ENCODE measurements at regions not wholly inside any gene's neighbourhood (a gene's known extent, or its start where the extent isn't known, plus 50 kb on each side); places are given as distances from the start of the nearest gene placed in this dataset.

DNA sequence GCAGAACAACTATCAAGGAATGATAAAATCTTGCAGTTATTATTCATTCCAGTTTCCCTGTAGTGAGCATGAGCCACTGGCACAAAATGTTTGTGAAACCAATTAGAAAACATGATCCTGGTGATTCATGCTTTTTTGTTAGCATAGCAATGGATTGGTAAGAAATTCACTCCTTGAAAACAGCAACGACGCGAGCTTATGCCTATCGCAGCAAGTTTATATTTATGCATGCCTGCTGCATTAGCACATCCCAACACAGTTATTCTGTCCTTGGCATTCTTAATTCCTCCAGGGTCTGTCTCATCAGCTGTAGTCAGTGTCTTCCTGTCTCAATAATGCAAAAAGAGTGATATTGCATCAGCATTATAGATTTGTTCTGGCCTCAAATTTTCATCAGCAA is 975.9 kb downstream of the STIM2 start:
- DNase-seq (ENCODE audit: extremely low read depth, insufficient read length): no peak
- Histone ChIP-seq H3K27me3 (replicated peaks; ENCODE audit: control insufficient read depth, insufficient read depth, low read length) (no peaks in the 10 kb centered on the region), H3K36me3 (ENCODE audit: control insufficient read depth, insufficient read depth, low read length) (no peaks in the 10 kb centered on the region), H3K4me3 (replicated peaks; ENCODE audit: low read depth, low read length) (no peak overlapping the region)
- TF ChIP-seq, protein P1, sequence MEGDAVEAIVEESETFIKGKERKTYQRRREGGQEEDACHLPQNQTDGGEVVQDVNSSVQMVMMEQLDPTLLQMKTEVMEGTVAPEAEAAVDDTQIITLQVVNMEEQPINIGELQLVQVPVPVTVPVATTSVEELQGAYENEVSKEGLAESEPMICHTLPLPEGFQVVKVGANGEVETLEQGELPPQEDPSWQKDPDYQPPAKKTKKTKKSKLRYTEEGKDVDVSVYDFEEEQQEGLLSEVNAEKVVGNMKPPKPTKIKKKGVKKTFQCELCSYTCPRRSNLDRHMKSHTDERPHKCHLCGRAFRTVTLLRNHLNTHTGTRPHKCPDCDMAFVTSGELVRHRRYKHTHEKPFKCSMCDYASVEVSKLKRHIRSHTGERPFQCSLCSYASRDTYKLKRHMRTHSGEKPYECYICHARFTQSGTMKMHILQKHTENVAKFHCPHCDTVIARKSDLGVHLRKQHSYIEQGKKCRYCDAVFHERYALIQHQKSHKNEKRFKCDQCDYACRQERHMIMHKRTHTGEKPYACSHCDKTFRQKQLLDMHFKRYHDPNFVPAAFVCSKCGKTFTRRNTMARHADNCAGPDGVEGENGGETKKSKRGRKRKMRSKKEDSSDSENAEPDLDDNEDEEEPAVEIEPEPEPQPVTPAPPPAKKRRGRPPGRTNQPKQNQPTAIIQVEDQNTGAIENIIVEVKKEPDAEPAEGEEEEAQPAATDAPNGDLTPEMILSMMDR (IDR thresholded peaks at IDR 0.05; ENCODE audit: insufficient read depth, low read length, poor library complexity, severe bottlenecking): no peak

DNA sequence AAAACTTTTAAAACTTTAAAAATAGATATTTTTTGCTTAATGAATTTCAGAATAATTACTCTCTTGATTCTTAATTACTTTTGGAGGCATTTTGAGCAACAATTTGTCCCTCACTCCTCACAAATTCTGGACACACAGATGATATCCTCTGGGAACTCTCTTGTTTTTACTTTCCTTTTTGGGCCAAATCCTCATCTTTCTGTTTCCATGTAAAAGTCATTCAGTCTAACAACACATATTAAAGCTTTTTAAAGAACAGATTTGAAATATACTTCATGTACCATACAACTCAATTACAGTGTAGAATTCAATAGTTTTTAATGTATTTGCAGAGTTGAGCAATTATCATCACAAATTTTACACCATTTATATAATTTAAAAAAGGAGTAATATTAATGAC is 983.1 kb downstream of the STIM2 start:
- no peaks in the 10 kb centered on the region for H3K27me3 ChIP-seq (replicated peaks; ENCODE audit: control insufficient read depth, insufficient read depth, low read length)
- H3K4me3 ChIP-seq (replicated peaks; ENCODE audit: low read depth, low read length): no peak overlapping the region
- TF ChIP-seq, protein P1 (IDR thresholded peaks at IDR 0.05; ENCODE audit: insufficient read depth, low read length, poor library complexity, severe bottlenecking): no peak

DNA sequence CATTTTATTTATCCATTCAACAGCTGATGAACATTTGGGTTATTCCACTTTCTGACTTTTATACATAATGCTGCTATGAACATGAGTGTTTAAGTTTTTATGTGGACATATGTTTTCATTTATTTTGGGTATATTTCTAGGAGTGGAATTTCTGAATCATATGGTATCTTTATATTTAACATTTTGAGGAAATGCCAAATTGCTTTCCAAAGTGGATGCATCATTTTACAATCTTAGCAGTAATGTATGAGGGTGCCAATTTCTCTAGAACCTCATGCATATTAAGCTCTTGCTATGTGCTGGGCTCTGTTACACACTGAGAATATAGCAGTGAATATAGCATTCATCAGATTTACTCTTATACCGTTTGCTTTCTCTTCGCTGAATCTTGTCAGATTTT is 983.7 kb downstream of the STIM2 start:
- TF ChIP-seq, protein P1 (IDR thresholded peaks at IDR 0.05; ENCODE audit: insufficient read depth, low read length, poor library complexity, severe bottlenecking): no peak
- DNase-seq (ENCODE audit: extremely low read depth, insufficient read length): no peak
- Histone ChIP-seq H3K4me3 (replicated peaks; ENCODE audit: low read depth, low read length) (no peak overlapping the region), H3K36me3 (ENCODE audit: control insufficient read depth, insufficient read depth, low read length) (no peaks in the 10 kb centered on the region), H3K27me3 (replicated peaks; ENCODE audit: control insufficient read depth, insufficient read depth, low read length) (no peaks in the 10 kb centered on the region)

More for the DNA sequence above, 983.1 kb downstream of the STIM2 start:
- DNase-seq (ENCODE audit: extremely low read depth, insufficient read length): no peak
- H3K36me3 ChIP-seq (ENCODE audit: control insufficient read depth, insufficient read depth, low read length): no peaks in the 10 kb centered on the region

DNA sequence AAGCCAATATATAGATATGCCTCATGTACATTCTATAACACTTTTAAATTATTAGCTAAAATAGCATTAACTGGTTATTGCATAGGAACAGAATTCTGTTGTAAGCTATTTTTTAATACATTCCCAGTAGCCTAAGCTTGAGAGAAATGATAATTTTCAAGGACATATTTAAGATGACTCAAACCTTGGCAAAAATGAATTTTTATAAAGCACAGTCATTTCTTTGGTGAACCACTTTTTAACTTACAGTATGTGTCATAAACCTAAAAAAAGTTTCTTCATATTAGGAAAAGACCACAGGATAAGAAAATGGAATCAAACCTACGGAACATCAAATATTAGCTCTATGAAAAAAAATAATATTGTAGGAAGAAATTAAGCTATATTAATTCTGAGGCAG is 986.3 kb downstream of the STIM2 start:
- TF ChIP-seq, protein P1 (IDR thresholded peaks at IDR 0.05; ENCODE audit: insufficient read depth, low read length, poor library complexity, severe bottlenecking): no peak
- DNase-seq (ENCODE audit: extremely low read depth, insufficient read length): no peak

DNA sequence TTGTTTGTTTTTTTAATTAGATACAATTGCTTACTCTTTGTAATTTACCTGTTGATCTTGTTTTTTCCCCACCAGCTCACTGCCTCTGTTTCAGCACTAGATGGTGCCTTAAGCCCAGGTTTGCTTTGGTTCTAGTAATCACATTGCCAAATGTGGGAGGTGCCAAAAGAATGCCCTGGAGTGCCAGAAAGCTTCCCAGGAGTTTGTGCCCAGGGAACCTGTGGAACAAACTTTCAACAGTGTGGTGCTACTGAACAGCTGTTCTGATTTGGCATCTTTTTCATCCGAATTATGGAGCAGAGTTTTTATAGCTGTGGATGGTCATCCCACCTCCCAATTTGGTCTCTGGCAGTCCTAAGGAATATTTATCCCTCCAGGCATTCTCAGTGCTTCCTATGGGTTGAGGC is 1000.7 kb downstream of the STIM2 start:
- no peak for DNase-seq (ENCODE audit: extremely low read depth, insufficient read length)
- TF ChIP-seq, protein P1 (IDR thresholded peaks at IDR 0.05; ENCODE audit: insufficient read depth, low read length, poor library complexity, severe bottlenecking): peak; percentile 11
- Histone ChIP-seq H3K4me3 (replicated peaks; ENCODE audit: low read depth, low read length) (no peak overlapping the region), H3K27me3 (replicated peaks; ENCODE audit: control insufficient read depth, insufficient read depth, low read length) (no peaks in the 10 kb centered on the region), H3K36me3 (ENCODE audit: control insufficient read depth, insufficient read depth, low read length) (no peaks in the 10 kb centered on the region)

More for the DNA sequence above, 986.3 kb downstream of the STIM2 start:
- Histone ChIP-seq H3K4me3 (replicated peaks; ENCODE audit: low read depth, low read length) (no peak overlapping the region), H3K27me3 (replicated peaks; ENCODE audit: control insufficient read depth, insufficient read depth, low read length) (no peaks in the 10 kb centered on the region), H3K36me3 (ENCODE audit: control insufficient read depth, insufficient read depth, low read length) (no peaks in the 10 kb centered on the region)

DNA sequence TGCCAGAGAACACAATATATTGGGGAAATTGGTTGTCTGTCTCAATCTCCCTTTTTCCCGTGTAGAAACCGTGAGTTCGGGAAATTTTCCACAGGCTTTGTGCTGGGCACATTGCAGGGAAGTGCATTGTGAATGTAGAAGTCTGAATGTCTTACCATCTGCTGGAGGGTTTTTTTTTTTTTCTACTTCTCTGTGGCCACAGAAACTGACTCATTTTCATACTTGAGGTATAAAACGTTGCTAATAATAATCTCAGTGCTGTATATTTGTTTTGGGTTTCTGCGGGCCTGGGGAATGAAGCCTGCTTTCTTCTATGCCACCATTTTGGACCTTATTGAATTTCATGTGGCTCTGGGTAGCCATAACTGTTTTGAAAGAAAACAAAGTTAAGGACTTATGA is 1001.2 kb downstream of the STIM2 start:
- Histone ChIP-seq H3K27me3 (replicated peaks; ENCODE audit: control insufficient read depth, insufficient read depth, low read length) (no peaks in the 10 kb centered on the region), H3K4me3 (replicated peaks; ENCODE audit: low read depth, low read length) (no peak overlapping the region), H3K36me3 (ENCODE audit: control insufficient read depth, insufficient read depth, low read length) (no peaks in the 10 kb centered on the region)
- no peak for DNase-seq (ENCODE audit: extremely low read depth, insufficient read length)
- TF ChIP-seq, protein P1 (IDR thresholded peaks at IDR 0.05; ENCODE audit: insufficient read depth, low read length, poor library complexity, severe bottlenecking): no peak
